GM21360 (cell line): ENCODE measurements at regions not wholly inside any gene's neighbourhood (a gene's known extent, or its start where the extent isn't known, plus 50 kb on each side); places are given as distances from the start of the nearest gene placed in this dataset.

ENCODE experiments used
- ATAC-seq: cut with Tn5 transposase; IDR thresholded peaks from one replicate; pipeline ENCODE4 v1.9.1; 2021; ENCODE audit warnings: mild to moderate bottlenecking, moderate library complexity; ENCODE audit not compliant: unreplicated experiment

DNA sequence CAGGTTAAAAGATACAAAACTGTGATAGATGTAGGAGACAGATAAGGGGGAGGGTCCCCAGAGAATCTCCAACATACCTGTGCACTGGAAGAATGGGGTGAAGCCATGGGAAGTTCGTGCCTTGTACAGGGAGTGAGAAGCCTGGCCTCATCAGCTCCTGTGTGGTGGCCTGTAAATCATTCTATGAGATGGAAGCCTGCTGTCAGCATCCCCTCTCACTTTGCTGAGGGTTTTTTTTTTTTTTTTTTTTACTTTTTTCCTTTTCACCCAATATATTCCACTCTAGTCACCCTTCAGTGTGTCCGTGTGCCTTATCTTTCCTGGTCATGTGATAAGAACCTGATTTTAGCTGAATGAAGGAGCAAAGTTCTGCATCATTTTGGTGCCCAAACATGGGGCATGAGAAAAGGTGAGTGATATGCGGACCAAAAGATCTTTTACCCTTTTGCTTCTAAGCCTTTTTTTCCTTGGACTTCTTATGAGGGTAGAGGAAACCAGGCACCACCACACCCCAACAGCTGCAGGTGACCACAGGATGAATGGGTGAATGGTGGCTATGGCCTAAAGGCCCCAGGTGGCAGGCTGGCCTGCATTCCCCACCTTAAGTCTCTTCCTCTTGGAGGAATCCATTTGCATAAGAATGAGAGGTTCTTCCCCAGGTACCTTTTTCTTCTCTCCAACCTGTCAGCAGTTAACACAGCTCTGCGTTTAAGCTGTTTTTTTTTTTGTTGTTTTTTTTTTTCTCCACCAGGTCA lies 1345.0 kb downstream of the NSUN3 start:
- ATAC-seq = no peak

DNA sequence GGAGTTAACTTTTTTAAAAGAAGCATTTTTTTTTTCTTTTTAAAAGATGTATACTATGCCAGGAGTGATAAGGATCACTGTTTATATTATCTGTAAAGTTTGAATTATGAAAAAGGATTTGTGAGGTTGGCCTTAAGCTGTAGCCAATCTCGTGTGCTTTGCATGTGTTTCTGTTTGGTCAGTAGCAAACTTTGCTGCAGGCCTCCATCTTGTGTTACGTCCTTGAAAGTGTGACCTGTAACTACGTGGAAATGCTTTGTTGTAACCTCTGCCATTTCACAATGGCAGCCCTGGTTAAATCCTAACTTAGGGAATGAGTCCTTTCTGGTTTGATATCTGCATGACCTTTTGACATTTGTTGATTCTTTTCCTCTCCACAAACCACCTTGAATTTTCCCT lies 1345.6 kb downstream of the NSUN3 start:
- ATAC-seq = no peak

- no peak for ATAC-seq
These were observed 1355.4 kb downstream of the NSUN3 start for GRCh38 chr3:95418251-95418650.

DNA sequence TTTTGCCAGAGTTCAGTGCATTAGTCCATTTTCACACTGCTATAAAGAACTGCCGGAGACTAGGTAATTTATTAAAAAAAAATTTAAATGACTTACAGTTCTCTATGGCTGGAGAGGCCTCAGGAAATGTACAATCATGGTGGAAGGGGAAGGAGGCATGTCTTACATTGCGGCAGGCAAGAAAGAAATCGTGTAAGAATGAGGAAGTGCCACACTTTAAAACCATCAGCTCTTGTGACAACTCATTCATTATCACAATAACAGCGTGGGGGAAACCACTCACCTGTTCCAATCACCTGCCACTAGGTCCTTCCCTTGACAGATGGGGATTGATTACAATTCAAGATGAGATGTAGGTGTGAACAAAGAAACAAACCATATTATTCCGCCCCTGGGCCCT lies 1361.4 kb downstream of the NSUN3 start:
- ATAC-seq = no peak

DNA sequence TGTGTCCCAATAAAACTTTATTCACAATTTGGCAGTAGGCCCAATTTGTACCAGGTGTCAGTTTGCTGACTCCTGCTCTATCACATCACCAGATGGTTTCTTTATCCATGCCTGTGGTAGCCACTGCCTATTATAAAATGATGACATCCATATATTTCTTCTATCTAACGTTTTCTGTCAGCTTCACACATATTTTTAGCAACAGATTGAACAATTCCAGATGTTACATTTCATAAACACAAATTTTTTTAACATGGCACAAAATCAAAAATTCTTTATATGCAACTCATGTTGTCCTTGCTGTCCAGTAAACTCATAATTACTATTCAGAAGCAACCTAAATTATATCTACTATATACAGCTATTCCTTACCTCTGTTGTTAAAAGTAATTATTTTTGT lies 1371.6 kb downstream of the NSUN3 start:
- no peak for ATAC-seq

- no peak for ATAC-seq
These were observed 1374.5 kb downstream of the NSUN3 start for GRCh38 chr3:95437409-95437808.

GRCh38 chr3:95438274-95438673 lies 1375.4 kb downstream of the NSUN3 start:
- ATAC-seq = no peak

GRCh38 chr3:95442766-95443165 lies 1371.6 kb upstream of the EPHA6 start:
- ATAC-seq = no peak

DNA sequence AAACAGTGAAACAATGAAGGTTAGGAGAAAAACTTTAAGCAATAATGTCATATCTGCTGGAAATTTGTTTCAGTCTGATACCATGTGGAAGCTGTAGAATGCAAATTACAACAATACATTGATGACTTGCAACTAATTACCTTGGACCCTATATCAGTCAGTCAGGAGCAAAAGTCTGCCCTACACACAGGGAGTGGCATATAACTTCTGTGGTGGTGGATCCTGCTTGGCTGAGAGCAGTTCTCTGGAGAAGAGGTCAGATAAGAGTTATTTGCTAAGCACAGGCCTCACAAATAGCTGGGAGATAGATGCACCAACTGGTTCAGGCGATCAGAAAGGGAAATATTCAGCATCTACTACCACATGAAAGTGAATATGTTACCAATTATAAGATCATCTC lies 1364.6 kb upstream of the EPHA6 start:
- no peak for ATAC-seq

DNA sequence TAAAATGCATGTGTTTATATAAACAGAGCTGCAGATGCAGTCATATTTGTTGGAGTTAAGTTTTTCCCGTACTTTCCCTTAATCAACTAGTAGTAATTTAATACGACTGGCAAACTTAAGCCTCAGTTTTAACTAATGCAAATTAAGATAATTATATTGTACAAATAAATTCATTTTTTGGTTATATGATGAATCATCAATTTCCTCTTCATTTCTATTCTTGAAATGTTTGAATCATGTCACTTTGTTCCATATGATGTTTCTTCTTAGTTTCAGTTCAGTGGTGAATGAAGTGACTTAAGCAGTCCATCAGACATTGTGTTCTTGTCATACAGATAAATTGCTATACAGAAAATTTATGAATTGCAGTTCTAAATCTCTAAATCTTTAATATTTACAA lies 1361.2 kb upstream of the EPHA6 start:
- ATAC-seq = no peak

- no peak for ATAC-seq
These were observed 1357.6 kb upstream of the EPHA6 start for GRCh38 chr3:95456835-95457234.

DNA sequence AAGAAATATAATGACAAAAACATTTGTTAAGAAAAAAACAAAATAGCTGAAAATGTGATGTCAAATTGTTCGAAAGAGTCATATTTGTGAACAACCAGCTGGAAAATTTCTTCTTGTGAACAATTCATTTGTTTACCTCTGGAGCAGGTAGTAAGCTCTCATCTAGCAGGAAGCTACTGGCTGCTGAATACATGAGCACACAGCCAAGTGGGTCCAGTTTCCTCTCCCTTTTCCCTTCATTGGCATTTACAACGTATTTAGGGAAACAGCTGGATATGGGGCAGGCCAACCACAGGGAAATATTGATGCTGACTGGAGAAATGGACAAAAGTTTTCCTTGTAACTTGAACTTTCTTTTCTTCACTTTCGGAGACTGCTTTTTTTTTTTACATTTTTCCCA lies 1354.7 kb upstream of the EPHA6 start:
- no peak for ATAC-seq

GRCh38 chr3:95460274-95460673 lies 1354.1 kb upstream of the EPHA6 start:
- no peak for ATAC-seq

GRCh38 chr3:95462161-95462560 lies 1352.2 kb upstream of the EPHA6 start:
- no peak for ATAC-seq

GRCh38 chr3:95464346-95464745 lies 1350.0 kb upstream of the EPHA6 start:
- ATAC-seq = no peak

- no peak for ATAC-seq
These were observed 1346.1 kb upstream of the EPHA6 start for GRCh38 chr3:95468331-95468730.

DNA sequence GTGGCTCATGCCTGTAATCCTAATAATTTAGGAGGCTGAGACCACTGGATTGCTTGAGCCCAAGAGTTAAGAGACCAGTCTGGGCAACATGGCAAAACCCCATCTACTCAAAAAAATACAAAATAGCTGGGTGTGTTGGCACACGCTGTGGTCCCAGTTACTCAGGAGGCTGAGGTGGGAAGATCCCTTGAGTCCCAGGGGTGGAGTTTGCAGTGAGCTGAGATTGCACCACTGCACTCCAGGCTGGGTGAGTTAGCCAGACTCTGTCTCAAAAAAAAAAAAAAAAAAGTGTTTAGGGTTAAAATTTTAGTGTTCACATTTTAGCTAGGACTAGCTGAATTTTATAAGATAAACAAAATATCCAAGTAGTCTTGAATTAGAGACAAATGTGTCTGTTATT lies 1340.1 kb upstream of the EPHA6 start:
- no peak for ATAC-seq

GRCh38 chr3:95476534-95476933 lies 1337.9 kb upstream of the EPHA6 start:
- ATAC-seq = no peak

GRCh38 chr3:95506174-95506573 lies 1308.2 kb upstream of the EPHA6 start:
- ATAC-seq = no peak

DNA sequence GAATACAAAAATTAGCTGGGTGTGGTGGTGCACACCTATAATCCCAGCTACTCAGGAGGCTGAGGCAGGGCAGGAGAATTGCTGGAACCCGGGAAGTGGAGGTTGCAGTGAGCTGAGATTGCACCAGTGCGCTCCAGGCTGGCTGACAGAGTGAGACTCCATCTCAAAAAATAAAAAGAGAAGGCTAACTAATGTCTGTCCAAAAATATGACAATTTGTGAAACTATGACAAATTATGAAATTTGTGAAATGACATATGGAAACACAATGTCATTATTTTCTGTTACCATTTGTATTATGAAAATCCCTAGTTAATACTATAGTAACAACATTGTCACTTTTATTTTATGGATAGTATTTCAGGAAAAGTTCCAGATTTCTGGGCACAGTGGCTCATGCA lies 1306.3 kb upstream of the EPHA6 start:
- ATAC-seq = no peak

DNA sequence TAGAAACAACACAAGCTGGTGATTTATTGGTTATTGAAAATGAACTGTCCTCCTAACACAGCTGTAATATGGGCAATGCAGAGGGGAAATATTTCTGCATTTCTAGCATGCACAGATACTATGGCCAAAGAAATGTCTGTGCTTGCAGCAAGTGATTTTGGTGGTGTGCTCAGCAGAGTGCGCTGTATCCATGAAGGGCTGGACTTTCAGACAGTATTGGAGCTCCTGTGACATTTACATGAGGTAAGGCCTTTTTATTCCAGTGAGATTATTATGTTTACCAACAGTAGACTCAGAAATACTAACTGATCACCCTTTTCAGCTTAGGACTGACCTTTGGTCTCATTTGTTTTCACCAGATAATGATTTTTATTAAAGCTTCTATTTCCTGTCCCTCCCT lies 1302.6 kb upstream of the EPHA6 start:
- ATAC-seq = no peak

- no peak for ATAC-seq
These were observed 1300.1 kb upstream of the EPHA6 start for GRCh38 chr3:95514260-95514659.

DNA sequence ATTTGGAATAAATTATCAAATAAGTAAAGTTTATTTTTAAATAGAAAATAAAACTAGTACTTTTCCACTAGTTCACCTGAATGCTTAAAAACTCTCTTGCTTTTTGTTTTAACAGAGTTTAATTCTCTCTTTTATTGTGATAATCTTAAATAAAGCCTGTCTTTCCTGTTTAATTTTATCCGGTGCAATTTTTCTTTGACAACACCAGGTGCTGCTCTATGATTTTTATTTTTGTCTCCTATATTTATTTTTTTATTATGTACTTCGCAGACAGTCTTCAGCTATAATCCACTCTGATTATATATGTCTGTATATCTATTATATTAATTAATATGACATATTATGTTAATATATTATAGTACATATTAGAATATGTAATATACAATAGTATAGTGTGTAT lies 1293.0 kb upstream of the EPHA6 start:
- ATAC-seq = no peak
